ENCODE measurements at regions not wholly inside any gene's neighbourhood (a gene's known extent, or its start where the extent isn't known, plus 50 kb on each side); places are given as distances from the start of the nearest gene placed in this dataset.

- TF ChIP-seq POLR2AphosphoS5 (IDR thresholded peaks at IDR 0.05; ENCODE audit: low read depth, low read length) (no peak), POLR2A (IDR thresholded peaks at IDR 0.05; ENCODE audit: low read depth, low read length) (no peak), POU2F2 (IDR thresholded peaks at IDR 0.05; ENCODE audit: low read depth, low read length) (no peak)
Measured at GRCh38 chr5:56705217-56705616, 110.1 kb upstream of the MAP3K1 start.

Measured in GM12891 (cell line).